ENCODE measurements at regions not wholly inside any gene's neighbourhood (a gene's known extent, or its start where the extent isn't known, plus 50 kb on each side); places are given as distances from the start of the nearest gene placed in this dataset.

DNA sequence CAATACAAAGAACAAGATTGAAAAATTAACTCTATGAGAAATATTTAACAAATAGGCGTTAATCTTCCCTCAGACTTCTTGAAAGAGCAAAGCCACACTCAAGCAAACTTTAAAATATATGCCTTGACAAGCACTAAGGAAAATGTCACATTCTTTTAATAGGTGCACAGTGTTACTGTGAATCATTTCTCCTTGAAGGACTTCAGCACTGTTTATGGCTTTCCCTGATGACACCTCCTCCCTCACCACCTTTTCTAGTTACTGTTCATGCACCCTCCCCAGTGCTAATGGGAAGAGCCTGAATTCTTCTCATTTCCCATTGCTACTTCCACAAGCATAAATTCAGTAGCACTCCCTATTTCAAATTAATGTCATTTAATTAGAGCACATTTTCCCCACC lies 299.5 kb upstream of the RRP15 start:
- TF ChIP-seq, protein P1, sequence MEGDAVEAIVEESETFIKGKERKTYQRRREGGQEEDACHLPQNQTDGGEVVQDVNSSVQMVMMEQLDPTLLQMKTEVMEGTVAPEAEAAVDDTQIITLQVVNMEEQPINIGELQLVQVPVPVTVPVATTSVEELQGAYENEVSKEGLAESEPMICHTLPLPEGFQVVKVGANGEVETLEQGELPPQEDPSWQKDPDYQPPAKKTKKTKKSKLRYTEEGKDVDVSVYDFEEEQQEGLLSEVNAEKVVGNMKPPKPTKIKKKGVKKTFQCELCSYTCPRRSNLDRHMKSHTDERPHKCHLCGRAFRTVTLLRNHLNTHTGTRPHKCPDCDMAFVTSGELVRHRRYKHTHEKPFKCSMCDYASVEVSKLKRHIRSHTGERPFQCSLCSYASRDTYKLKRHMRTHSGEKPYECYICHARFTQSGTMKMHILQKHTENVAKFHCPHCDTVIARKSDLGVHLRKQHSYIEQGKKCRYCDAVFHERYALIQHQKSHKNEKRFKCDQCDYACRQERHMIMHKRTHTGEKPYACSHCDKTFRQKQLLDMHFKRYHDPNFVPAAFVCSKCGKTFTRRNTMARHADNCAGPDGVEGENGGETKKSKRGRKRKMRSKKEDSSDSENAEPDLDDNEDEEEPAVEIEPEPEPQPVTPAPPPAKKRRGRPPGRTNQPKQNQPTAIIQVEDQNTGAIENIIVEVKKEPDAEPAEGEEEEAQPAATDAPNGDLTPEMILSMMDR (IDR thresholded peaks at IDR 0.05; ENCODE audit: borderline replicate concordance, extremely low read depth, low read length, poor library complexity, severe bottlenecking) = no peak
- no peak for TF ChIP-seq EZH2 (IDR thresholded peaks at IDR 0.05; ENCODE audit: borderline replicate concordance, low read depth, low read length, severe bottlenecking)

Measured in DND-41 (cell line).